SK-N-SH (cell line): ENCODE measurements at regions not wholly inside any gene's neighbourhood (a gene's known extent, or its start where the extent isn't known, plus 50 kb on each side); places are given as distances from the start of the nearest gene placed in this dataset.

Experiments used
- CTCF ChIA-PET: fragments of 300-600, 350-600 bp; formaldehyde crosslinking; extraction: SDS; loops from one replicate; lab custom pipeline; 2021; lab: Yijun Ruan, JAX
- POLR2A ChIA-PET: fragments of 350-600 bp; sonication (Branson Sonifier 250); formaldehyde crosslinking; extraction: SDS; loops from one replicate; lab custom pipeline; 2020; ENCODE audit warnings: antibody characterized with exemption, inconsistent platforms; lab: Yijun Ruan, JAX
- DNase-seq: peaks from one replicate; pipeline ENCODE4 v3.0.0; 2012
- H2AFZ ChIP-seq: fragments of 200-600 bp; sonication (generic); 2 replicates; pipeline ENCODE4 v1.8.1; 2016; ENCODE audit warnings: antibody characterized with exemption, mild to moderate bottlenecking, low read depth
- H3F3A ChIP-seq: fragments of 200-600 bp; sonication (generic); replicated peaks from 2 replicates; pipeline ENCODE3; 2016; ENCODE audit warnings: antibody characterized with exemption, mild to moderate bottlenecking; ENCODE audit not compliant: insufficient read depth
- H3K27ac ChIP-seq, 2 experiments: fragments of 200-500 bp in 1 of 2; fragments of 200-600 bp in 1 of 2; sonication (Bioruptor generic) in 1 of 2; sonication (generic), shearing (Covaris generic) in 1 of 2; 2 replicates each; pipeline versions ENCODE4 v1.5.1 to v1.6.1; 2014 to 2016; ENCODE audit warnings: low read depth in 2 of 2, inconsistent platforms in 1 of 2, low read length in 1 of 2, mild to moderate bottlenecking in 1 of 2, mixed read lengths in 1 of 2
- H3K27me3 ChIP-seq: fragments of 200-600 bp; sonication (generic), shearing (Covaris generic); 2 replicates; pipeline ENCODE4 v1.6.1; 2016; ENCODE audit warnings: mixed run types; ENCODE audit not compliant: insufficient read depth
- H3K36me3 ChIP-seq, 2 experiments: fragments of 200-500 bp in 1 of 2; fragments of 200-600 bp in 1 of 2; sonication (Bioruptor generic) in 1 of 2; sonication (generic) in 1 of 2; replicated peaks in 1 of 2; 2 replicates each; pipeline versions ENCODE3 to v1.5.1; 2014 to 2016; ENCODE audit warnings: low read length in 1 of 2, mild to moderate bottlenecking in 1 of 2; ENCODE audit not compliant: insufficient read depth in 2 of 2, control insufficient read depth in 1 of 2
- H3K4me1 ChIP-seq, 2 experiments: fragments of 200-500 bp in 1 of 2; fragments of 200-600 bp in 1 of 2; sonication (Bioruptor generic) in 1 of 2; sonication (generic), shearing (Covaris generic) in 1 of 2; 2 replicates each; pipeline versions ENCODE4 v1.5.1 to v1.6.1; 2014 to 2016; ENCODE audit warnings: low read depth in 1 of 2, low read length in 1 of 2, mixed run types in 1 of 2; ENCODE audit not compliant: insufficient read depth in 2 of 2, control insufficient read depth in 1 of 2
- H3K4me2 ChIP-seq: fragments of 200-600 bp; sonication (generic), shearing (Covaris generic); 2 replicates; pipeline ENCODE4 v1.6.1; 2017; ENCODE audit warnings: mixed run types
- H3K4me3 ChIP-seq, 2 experiments: fragments of 200-500 bp in 1 of 2; fragments of 200-600 bp in 1 of 2; sonication (Bioruptor generic) in 1 of 2; sonication (generic), shearing (Covaris generic) in 1 of 2; 2 replicates each; pipeline versions ENCODE4 v1.5.1 to v1.8.1; 2014 to 2016; ENCODE audit warnings: low read depth in 2 of 2, inconsistent platforms in 1 of 2, low read length in 1 of 2, mild to moderate bottlenecking in 1 of 2, mixed read lengths in 1 of 2, moderate library complexity in 1 of 2
- H3K79me2 ChIP-seq: fragments of 200-600 bp; sonication (generic); 2 replicates; pipeline ENCODE4 v1.8.1; 2017; ENCODE audit warnings: mild to moderate bottlenecking; ENCODE audit not compliant: insufficient read depth
- H3K9ac ChIP-seq: fragments of 200-600 bp; sonication (generic); 2 replicates; pipeline ENCODE4 v1.6.1; 2017; ENCODE audit warnings: mixed run types
- H3K9me2 ChIP-seq: fragments of 200-600 bp; sonication (generic); 2 replicates; pipeline ENCODE4 v1.6.1; 2017; ENCODE audit warnings: mixed run types
- H3K9me3 ChIP-seq: fragments of 200-600 bp; sonication (generic); 2 replicates; pipeline ENCODE4 v1.6.1; 2017; ENCODE audit warnings: mixed run types, mild to moderate bottlenecking, moderate library complexity
- H4K20me1 ChIP-seq: fragments of 200-600 bp; sonication (generic); 2 replicates; pipeline ENCODE4 v1.6.1; 2017; ENCODE audit warnings: mild to moderate bottlenecking, mixed run types; ENCODE audit not compliant: insufficient read depth
- ELF1 ChIP-seq: IDR thresholded peaks from 2 replicates; pipeline ENCODE4 v1.4.0; 2012
- EP300 ChIP-seq, 2 experiments: IDR thresholded peaks; 2 replicates each; pipeline versions ENCODE4 v1.4.0 to v1.6.1; 2012; ENCODE audit warnings: borderline replicate concordance in 1 of 2, low read depth in 1 of 2, low read length in 1 of 2
- EZH2phosphoT487 ChIP-seq: fragments of 200-600 bp; sonication (generic); IDR thresholded peaks from 2 replicates; pipeline ENCODE4 v1.6.1; 2017; ENCODE audit warnings: low read depth, mixed run types, mild to moderate bottlenecking, antibody characterized with exemption, moderate library complexity, borderline replicate concordance
- FOSL2 ChIP-seq: IDR thresholded peaks from 2 replicates; pipeline ENCODE4 v1.4.0; 2012; ENCODE audit warnings: low read depth, mild to moderate bottlenecking, moderate library complexity, borderline replicate concordance
- FOXJ3 ChIP-seq: sonication (generic); formaldehyde crosslinking; IDR thresholded peaks from 2 replicates; pipeline ENCODE4 v1.5.1; 2020; ENCODE audit warnings: mild to moderate bottlenecking, missing genetic modification reagents
- GABPA ChIP-seq: IDR thresholded peaks from 2 replicates; pipeline ENCODE4 v1.4.0; 2012; ENCODE audit warnings: low read depth, mild to moderate bottlenecking
- GATA2 ChIP-seq: sonication (generic); formaldehyde crosslinking; IDR thresholded peaks from 2 replicates; pipeline ENCODE4 v1.5.0; 2020; ENCODE audit warnings: mild to moderate bottlenecking, missing genetic modification reagents
- JUND ChIP-seq: IDR thresholded peaks from 2 replicates; pipeline ENCODE4 v1.4.0; 2012
- NRF1 ChIP-seq: IDR thresholded peaks from 2 replicates; pipeline ENCODE4 v1.6.1; 2012; ENCODE audit warnings: low read depth, mild to moderate bottlenecking, low read length
- PBX3 ChIP-seq: IDR thresholded peaks from 2 replicates; pipeline ENCODE4; 2012
- RAD21 ChIP-seq: IDR thresholded peaks from 2 replicates; pipeline ENCODE4 v1.6.1; 2012; ENCODE audit warnings: mild to moderate bottlenecking, low read length
- RCOR1 ChIP-seq: fragments of 150-350 bp; IDR thresholded peaks from 2 replicates; pipeline ENCODE4 v1.6.1; 2017; ENCODE audit warnings: antibody characterized with exemption, low read length
- RFX5 ChIP-seq: IDR thresholded peaks from 2 replicates; pipeline ENCODE4 v1.6.1; 2012; ENCODE audit warnings: mild to moderate bottlenecking, improper control_type of control experiment, low read length
- SIN3A ChIP-seq: IDR thresholded peaks from 2 replicates; pipeline ENCODE4 v1.6.1; 2012; ENCODE audit warnings: low read depth, mild to moderate bottlenecking, low read length, moderate library complexity, borderline replicate concordance
- TEAD4 ChIP-seq: IDR thresholded peaks from 2 replicates; pipeline ENCODE4 v1.4.0; 2012; ENCODE audit warnings: mild to moderate bottlenecking, borderline replicate concordance; ENCODE audit not compliant: insufficient read depth
- USF1 ChIP-seq: IDR thresholded peaks from 2 replicates; pipeline ENCODE4 v1.4.0; 2012; ENCODE audit warnings: low read depth, borderline replicate concordance
- WGBS: methylation state at CpG from one replicate; pipeline ENCODE4 v1.1.6; 2017; ENCODE audit warnings: low lambda C conversion rate; 5-methylcytosine and 5-hydroxymethylcytosine counted together
- TF ChIP-seq, protein P1 (sequence below): fragments of 150-350 bp; IDR thresholded peaks from 2 replicates; pipeline ENCODE4 v1.6.1; 2016; ENCODE audit warnings: mild to moderate bottlenecking, low read depth, low read length
- TF ChIP-seq, protein P2 (sequence below): IDR thresholded peaks from 2 replicates; pipeline ENCODE4 v1.6.1; 2012; ENCODE audit warnings: mild to moderate bottlenecking, low read depth, low read length, moderate library complexity

DNA sequence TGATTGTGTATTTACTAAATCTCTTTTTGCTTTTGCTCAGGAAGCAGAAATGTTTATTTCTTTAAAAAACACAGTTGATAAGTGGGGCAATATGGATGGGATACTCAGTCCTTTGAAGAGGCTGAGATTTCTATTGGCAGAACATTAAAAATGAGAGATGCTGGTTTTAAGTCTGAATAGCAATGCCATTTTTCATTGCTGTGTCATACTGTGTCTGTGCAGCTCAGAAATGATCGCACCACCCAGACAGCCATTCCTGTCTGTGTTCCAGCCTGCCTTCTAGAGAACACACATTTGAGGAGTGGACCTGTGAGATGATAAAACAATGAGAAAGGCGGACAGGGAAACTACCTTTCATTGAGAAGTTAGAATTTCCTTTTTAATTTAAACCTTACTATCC is 231.2 kb upstream of the USP24 start:
- Histone ChIP-seq H2AFZ (no peak overlapping the region), H3K4me2 (no peak overlapping the region), H3K36me3 (no peaks in the 10 kb centered on the region), H3K9me2 (no peaks in the 10 kb centered on the region), H3K4me1 (peaks cover 0 to 5% of the 10 kb centered on the region in 2 experiments; a peak in 3 of 4 replicates), H3K79me2 (no peaks in the 10 kb centered on the region), H3K9ac (no peak overlapping the region), H3F3A (peaks cover 11% of the 10 kb centered on the region), H3K27ac (peak overlapping the region in 1 of 2 experiments; percentile 12; a peak in 1 of 4 replicates), H3K27me3 (no peaks in the 10 kb centered on the region), H3K9me3 (no peaks in the 10 kb centered on the region), H4K20me1 (no peaks in the 10 kb centered on the region), H3K4me3 (no peak overlapping the region)
- TF ChIP-seq SIN3A (no peak), FOSL2 (peak; percentile 19; the same call in 1 of the 2 replicates)
- DNase-seq, result no peak
- ChIA-PET POLR2A (no interaction called here), CTCF (no interaction called here)
- 82% methylated on average over 2 of the region's 2 CpGs for WGBS

DNA sequence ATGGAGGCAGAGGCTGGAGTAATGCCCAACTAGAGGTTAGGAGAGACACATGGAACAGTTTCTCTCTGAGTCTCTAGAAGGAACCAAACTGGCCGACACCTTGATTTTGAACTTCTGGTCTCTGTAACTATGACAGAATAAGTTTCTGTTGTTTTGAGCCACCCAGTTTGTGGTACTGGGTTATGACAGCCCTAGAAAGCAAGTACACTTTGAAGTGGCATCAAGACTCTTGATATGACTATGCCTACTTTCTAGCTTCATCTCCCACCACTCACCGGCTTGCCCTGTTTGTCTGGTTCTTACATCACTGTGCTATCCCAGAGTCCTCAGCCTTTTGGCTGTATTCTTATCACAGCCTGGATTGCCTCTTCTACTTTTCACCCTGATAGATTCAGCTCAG is 230.3 kb upstream of the USP24 start:
- Histone ChIP-seq H2AFZ (no peak overlapping the region), H3K9me3 (no peaks in the 10 kb centered on the region), H3K36me3 (no peaks in the 10 kb centered on the region), H3F3A (peaks cover 14% of the 10 kb centered on the region), H3K9me2 (no peaks in the 10 kb centered on the region), H4K20me1 (no peaks in the 10 kb centered on the region), H3K4me2 (no peak overlapping the region), H3K27ac (no peak overlapping the region), H3K4me3 (no peak overlapping the region), H3K9ac (no peak overlapping the region), H3K4me1 (peaks cover 0 to 5% of the 10 kb centered on the region in 2 experiments; a peak in 3 of 4 replicates), H3K79me2 (no peaks in the 10 kb centered on the region), H3K27me3 (no peaks in the 10 kb centered on the region)
- POLR2A ChIA-PET, result no interaction called here
- DNase-seq, result no peak
- WGBS, result 100% methylated on average over 2 of the region's 2 CpGs
- TF ChIP-seq RAD21 (no peak), FOXJ3 (CRISPR knock-in tag) (no peak), RFX5 (no peak), ELF1 (no peak), EZH2phosphoT487 (no peak), GATA2 (CRISPR knock-in tag) (no peak), SIN3A (no peak), TEAD4 (no peak), PBX3 (no peak), EP300 (IDR thresholded peaks at IDR 0.05; ENCODE audit: borderline replicate concordance in 1 of 2, low read depth in 1 of 2, low read length in 1 of 2) (no peak), JUND (no peak), GABPA (no peak), NRF1 (no peak), USF1 (no peak), RCOR1 (no peak)
- TF ChIP-seq, protein P1, sequence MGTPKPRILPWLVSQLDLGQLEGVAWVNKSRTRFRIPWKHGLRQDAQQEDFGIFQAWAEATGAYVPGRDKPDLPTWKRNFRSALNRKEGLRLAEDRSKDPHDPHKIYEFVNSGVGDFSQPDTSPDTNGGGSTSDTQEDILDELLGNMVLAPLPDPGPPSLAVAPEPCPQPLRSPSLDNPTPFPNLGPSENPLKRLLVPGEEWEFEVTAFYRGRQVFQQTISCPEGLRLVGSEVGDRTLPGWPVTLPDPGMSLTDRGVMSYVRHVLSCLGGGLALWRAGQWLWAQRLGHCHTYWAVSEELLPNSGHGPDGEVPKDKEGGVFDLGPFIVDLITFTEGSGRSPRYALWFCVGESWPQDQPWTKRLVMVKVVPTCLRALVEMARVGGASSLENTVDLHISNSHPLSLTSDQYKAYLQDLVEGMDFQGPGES, result no peak
- TF ChIP-seq, protein P2, sequence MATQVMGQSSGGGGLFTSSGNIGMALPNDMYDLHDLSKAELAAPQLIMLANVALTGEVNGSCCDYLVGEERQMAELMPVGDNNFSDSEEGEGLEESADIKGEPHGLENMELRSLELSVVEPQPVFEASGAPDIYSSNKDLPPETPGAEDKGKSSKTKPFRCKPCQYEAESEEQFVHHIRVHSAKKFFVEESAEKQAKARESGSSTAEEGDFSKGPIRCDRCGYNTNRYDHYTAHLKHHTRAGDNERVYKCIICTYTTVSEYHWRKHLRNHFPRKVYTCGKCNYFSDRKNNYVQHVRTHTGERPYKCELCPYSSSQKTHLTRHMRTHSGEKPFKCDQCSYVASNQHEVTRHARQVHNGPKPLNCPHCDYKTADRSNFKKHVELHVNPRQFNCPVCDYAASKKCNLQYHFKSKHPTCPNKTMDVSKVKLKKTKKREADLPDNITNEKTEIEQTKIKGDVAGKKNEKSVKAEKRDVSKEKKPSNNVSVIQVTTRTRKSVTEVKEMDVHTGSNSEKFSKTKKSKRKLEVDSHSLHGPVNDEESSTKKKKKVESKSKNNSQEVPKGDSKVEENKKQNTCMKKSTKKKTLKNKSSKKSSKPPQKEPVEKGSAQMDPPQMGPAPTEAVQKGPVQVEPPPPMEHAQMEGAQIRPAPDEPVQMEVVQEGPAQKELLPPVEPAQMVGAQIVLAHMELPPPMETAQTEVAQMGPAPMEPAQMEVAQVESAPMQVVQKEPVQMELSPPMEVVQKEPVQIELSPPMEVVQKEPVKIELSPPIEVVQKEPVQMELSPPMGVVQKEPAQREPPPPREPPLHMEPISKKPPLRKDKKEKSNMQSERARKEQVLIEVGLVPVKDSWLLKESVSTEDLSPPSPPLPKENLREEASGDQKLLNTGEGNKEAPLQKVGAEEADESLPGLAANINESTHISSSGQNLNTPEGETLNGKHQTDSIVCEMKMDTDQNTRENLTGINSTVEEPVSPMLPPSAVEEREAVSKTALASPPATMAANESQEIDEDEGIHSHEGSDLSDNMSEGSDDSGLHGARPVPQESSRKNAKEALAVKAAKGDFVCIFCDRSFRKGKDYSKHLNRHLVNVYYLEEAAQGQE, result no peak
- CTCF ChIA-PET, result no interaction called here
